NCI-H2029 treated with DMSO at 0.1 percent for 48 hours (cell line): ENCODE measurements at regions not wholly inside any gene's neighbourhood (a gene's known extent, or its start where the extent isn't known, plus 50 kb on each side); places are given as distances from the start of the nearest gene placed in this dataset.
"Not testable (repeated sequence)": the region's sequence is repeated elsewhere in the genome, so short reads cannot be mapped to it uniquely, and the experiment has no call there.

Experiments
- DNase-seq: peaks from one replicate; lab custom pipeline; 2025; lab: John Stamatoyannopoulos, UW

GRCh38 chr1:222470252-222470805, 77.6 kb downstream of the HHIPL2 start:
- DNase-seq: not testable (repeated sequence)

DNA sequence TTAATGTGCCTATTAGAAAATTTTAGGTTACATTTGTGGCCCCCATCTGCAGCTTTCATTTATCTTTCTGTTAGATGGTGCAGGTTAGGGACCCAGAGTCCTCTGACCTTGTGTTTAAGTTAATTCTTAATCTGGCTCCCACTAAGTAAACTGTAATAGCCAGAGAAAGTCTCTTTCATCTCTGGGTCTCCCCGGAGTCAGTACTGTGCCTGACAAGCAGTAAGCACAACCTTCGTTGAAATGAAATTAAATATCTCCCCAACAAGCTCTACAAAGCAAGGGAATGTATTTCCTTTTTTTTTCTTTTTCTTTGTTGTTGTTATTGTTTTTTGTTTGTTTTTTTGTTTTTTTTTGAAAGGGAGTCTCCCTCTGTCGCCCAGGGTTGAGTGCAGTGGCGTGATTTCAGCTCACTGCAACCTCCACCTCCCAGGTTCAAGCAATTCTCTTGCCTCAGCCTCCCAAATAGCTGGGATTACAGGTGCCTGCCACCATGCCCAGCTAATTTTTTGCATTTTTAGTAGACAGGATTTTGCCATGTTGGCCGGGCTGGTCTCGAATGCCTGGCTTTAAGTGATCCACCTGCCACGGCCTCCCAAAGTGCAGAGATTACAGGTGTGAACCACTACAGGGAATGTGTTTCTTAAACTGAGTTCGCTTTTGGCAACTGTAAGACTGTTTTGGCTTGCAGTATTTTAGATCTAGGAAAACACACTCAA, 81.6 kb downstream of the HHIPL2 start:
- no peak for DNase-seq

GRCh38 chr1:222465211-222466041, 82.5 kb downstream of the HHIPL2 start:
- DNase-seq: peak; percentile 13

DNA sequence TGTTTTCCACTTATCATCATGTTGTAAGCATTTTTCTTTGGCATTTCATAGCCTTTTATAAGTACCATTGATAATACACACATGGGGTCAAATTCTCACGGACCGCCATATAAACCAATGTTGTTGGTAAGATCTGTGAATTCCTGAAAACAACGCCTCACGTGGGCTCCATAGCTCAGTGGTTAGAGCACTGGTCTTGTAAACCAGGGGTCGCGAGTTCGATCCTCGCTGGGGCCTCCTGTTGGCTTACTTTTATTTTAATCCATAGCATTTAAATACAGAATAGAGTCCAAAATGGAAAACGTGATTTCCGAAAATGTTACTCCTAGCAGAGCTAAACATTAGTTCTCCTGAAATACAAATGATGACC, 83.1 kb downstream of the HHIPL2 start:
- DNase-seq: no peak

GRCh38 chr1:222463059-222463730, 84.7 kb downstream of the HHIPL2 start:
- no peak for DNase-seq

- DNase-seq: no peak
Observed at GRCh38 chr1:222462601-222463000, 85.3 kb downstream of the HHIPL2 start.

- DNase-seq: no peak
Observed at GRCh38 chr1:222461941-222462340, 86.0 kb downstream of the HHIPL2 start.

DNA sequence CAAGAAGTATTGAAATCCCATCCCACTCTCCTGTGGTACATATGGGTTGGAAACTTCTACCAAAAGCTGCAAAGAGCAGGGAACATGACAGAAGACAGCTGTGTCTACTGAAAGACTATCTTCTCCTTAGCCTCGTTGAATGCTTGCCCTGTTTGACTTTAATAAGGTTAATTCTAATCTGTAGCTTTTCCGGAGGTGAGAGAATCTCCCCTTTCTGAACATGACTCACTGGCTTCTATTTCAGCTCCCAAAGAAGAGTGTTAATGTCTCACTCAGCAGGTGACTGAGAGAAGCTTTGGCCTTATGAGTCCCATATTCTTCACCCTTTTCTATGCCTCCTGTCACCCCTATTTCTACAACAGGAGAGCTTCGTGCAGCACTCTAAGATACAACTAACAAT, 88.3 kb downstream of the HHIPL2 start:
- DNase-seq: no peak

GRCh38 chr1:222457513-222457912, 90.4 kb downstream of the HHIPL2 start:
- DNase-seq: no peak

- DNase-seq: no peak
Observed at GRCh38 chr1:222457084-222457483, 90.8 kb downstream of the HHIPL2 start.

DNA sequence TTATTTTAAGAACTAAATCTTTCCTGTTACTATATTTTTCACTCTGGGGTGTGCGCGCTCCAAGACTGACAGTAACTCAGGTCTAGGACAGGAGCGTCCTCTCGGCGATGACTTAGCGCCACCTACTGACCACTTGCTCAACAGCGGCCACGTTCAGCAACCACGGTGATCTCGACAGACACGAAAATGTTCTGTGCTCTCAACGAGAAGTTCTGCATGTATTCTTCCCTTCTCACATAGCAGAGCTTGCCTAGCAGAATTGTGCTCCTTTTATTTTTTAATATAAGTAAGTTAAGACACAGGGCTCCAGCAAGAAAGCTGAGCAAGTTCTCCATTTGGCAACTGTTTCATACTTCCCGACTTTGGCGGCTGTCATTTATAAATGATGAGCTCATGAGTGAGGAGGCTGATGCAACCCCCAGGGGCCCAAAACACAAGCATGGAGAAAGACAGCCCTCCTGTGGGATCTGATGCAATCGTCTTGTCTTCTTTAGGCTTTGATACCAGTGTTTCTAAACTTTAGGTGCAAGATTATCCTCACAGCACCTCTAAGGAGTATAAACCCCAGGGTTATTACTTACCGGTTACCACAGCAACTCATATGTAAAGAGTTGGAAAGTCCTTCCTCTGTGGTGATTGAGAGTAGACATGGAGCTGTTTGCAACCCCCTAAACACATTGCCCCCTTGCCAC, 92.6 kb downstream of the HHIPL2 start:
- DNase-seq: peak; percentile 50

- no peak for DNase-seq
Observed at GRCh38 chr1:222454782-222455181, 93.1 kb downstream of the HHIPL2 start.

DNA sequence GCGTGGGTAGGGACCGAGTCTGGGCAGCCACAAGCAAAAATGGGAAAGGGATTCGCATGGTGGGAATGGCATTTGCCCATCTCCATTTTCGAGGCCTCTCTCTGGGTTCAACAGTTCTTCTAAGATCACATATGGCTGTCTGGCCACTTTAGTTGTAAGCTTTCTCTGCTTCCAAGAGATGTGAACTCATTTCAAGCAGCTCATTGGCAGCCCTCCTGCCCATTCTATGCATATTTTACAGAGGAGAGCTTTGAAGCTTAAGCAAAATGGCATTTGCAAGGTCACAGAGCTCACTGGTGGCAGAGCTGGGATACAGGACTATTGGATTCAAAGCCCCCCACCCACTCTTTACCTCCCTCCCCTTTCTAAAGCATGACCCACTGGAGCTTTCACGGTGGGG, 93.7 kb downstream of the HHIPL2 start:
- DNase-seq: no peak

DNA sequence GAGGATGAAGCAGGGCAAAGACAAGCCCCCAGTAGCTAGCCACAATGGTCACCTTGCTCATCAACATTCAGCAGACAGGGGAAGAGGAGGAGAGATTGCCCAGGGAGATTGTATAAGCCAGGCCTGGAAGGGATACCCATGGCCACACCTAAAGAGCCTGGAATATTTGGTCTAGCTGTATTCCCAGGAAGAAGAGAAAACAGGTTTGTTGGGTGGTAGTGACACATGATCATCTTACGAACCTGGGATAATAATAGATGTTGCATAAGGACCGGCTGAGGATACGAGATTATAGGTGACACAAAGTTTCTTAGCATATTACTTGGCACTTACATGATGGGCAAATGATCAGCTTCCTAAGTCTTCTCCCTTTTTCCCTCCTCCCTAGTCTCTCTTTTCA, 95.9 kb downstream of the HHIPL2 start:
- DNase-seq: no peak

GRCh38 chr1:222443566-222443965, 104.3 kb downstream of the HHIPL2 start:
- DNase-seq: no peak

- DNase-seq: no peak
Observed at GRCh38 chr1:222441066-222441465, 106.8 kb downstream of the HHIPL2 start.

DNA sequence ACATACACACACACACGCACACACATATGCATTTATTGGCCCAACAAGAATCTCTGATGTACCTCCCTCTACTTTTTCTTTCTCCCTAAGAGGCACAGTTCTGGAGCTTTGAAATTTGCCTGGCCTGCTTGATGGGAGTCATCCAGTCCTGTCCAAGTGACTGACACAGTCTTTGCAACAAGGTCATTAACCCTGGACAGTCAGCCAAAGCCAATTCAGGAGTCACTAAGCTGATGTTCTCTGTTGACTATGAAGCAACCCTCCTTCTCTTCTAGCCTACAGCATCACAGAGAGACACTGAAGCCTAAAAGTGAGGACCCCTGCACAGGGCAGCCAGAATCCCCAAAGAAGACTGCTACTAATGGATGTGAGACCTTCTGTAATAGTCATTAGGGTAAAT, 123.1 kb downstream of the HHIPL2 start:
- DNase-seq: no peak

GRCh38 chr1:222421380-222421779, 126.5 kb downstream of the HHIPL2 start:
- no peak for DNase-seq

DNA sequence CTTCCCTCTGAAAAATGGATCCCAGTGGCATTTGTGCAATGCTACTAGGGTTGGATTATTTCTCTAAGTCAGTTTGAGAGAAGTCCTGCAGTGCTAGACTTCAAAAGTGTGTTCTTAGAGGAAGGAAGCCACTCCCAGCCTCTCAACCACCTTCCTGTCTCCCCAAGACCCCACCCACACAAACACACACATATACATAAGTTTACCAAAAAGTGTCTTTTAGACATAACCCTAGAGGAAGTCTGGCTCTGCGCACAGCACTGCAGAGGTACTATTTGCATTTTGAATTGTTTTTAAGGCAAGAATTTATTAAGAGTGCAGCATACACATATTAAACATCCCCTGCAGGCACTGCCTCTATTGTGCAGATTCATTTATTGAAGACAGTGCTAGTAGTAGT, 127.3 kb downstream of the HHIPL2 start:
- no peak for DNase-seq

- no peak for DNase-seq
Observed at GRCh38 chr1:222418654-222419053, 129.2 kb downstream of the HHIPL2 start.

GRCh38 chr1:222417264-222417663, 130.6 kb downstream of the HHIPL2 start:
- DNase-seq: no peak
